H9 (cell line): ENCODE measurements at regions not wholly inside any gene's neighbourhood (a gene's known extent, or its start where the extent isn't known, plus 50 kb on each side); places are given as distances from the start of the nearest gene placed in this dataset.

Experiments
- DNase-seq: peaks from one replicate; pipeline ENCODE4 v3.0.0-alpha.2; 2017
- H2AFZ ChIP-seq: one replicate; pipeline ENCODE4 v1.6.1; 2013; ENCODE audit warnings: mild to moderate bottlenecking, low read length, control low read depth, moderate library complexity
- H2AK5ac ChIP-seq: 2 replicates; pipeline ENCODE4 v1.6.1; 2013; ENCODE audit warnings: low read length, control low read depth, mixed read lengths; ENCODE audit not compliant: insufficient read length
- H2BK120ac ChIP-seq: one replicate; pipeline ENCODE4 v1.6.1; 2013; ENCODE audit warnings: low read depth, mild to moderate bottlenecking, low read length, control low read depth, inconsistent platforms; ENCODE audit not compliant: poor library complexity, severe bottlenecking
- H2BK12ac ChIP-seq: 2 replicates; pipeline ENCODE4 v1.6.1; 2013; ENCODE audit warnings: low read length, control low read depth, mixed read lengths, low read depth; ENCODE audit not compliant: insufficient read length
- H2BK15ac ChIP-seq: 2 replicates; pipeline ENCODE4 v1.6.1; 2013; ENCODE audit warnings: low read depth, low read length, control low read depth
- H2BK20ac ChIP-seq: one replicate; pipeline ENCODE4 v1.6.1; 2013; ENCODE audit warnings: low read depth, mild to moderate bottlenecking, low read length, control low read depth, inconsistent platforms; ENCODE audit not compliant: poor library complexity, severe bottlenecking
- H2BK5ac ChIP-seq: 2 replicates; pipeline ENCODE4 v1.6.1; 2013; ENCODE audit warnings: low read length, control low read depth, mixed read lengths; ENCODE audit not compliant: insufficient read length
- H3K14ac ChIP-seq: 2 replicates; pipeline ENCODE4 v1.6.1; 2013; ENCODE audit warnings: low read length, control low read depth; ENCODE audit not compliant: insufficient read depth
- H3K18ac ChIP-seq: 2 replicates; pipeline ENCODE4 v1.6.1; 2013; ENCODE audit warnings: low read depth, mild to moderate bottlenecking, mixed read lengths, low read length, control low read depth; ENCODE audit not compliant: insufficient read length
- H3K23ac ChIP-seq: 2 replicates; pipeline ENCODE4 v1.6.1; 2013; ENCODE audit warnings: low read length, control low read depth, mixed read lengths, low read depth; ENCODE audit not compliant: insufficient read length
- H3K23me2 ChIP-seq: 2 replicates; pipeline ENCODE4 v1.6.1; 2013; ENCODE audit warnings: low read depth, mild to moderate bottlenecking, mixed read lengths, low read length, control low read depth; ENCODE audit not compliant: insufficient read length, poor library complexity, severe bottlenecking
- H3K27ac ChIP-seq: 2 replicates; pipeline ENCODE4 v1.5.1; 2013; ENCODE audit warnings: low read length, control low read depth, mixed read lengths, low read depth; ENCODE audit not compliant: insufficient read length
- H3K27me3 ChIP-seq: 2 replicates; pipeline ENCODE4 v1.6.1; 2013; ENCODE audit warnings: low read length, control low read depth, inconsistent platforms; ENCODE audit not compliant: insufficient read depth
- H3K4ac ChIP-seq: 2 replicates; pipeline ENCODE4 v1.6.1; 2013; ENCODE audit warnings: low read depth, mild to moderate bottlenecking, control low read depth, inconsistent platforms, low read length, moderate library complexity
- H3K4me1 ChIP-seq: 2 replicates; pipeline ENCODE4 v1.6.1; 2013; ENCODE audit warnings: low read length, control low read depth, inconsistent platforms; ENCODE audit not compliant: insufficient read depth
- H3K4me2 ChIP-seq: 2 replicates; pipeline ENCODE4 v1.6.1; 2013; ENCODE audit warnings: low read length, control low read depth, mixed read lengths; ENCODE audit not compliant: insufficient read length, insufficient read depth
- H3K56ac ChIP-seq: 2 replicates; pipeline ENCODE4 v1.6.1; 2013; ENCODE audit warnings: low read depth, mild to moderate bottlenecking, mixed read lengths, low read length, control low read depth; ENCODE audit not compliant: insufficient read length
- H3K79me1 ChIP-seq: 2 replicates; pipeline ENCODE4 v1.6.1; 2013; ENCODE audit warnings: low read depth, mild to moderate bottlenecking, moderate library complexity, low read length, control low read depth, inconsistent platforms; ENCODE audit not compliant: insufficient read depth, poor library complexity, severe bottlenecking
- H3K79me2 ChIP-seq: 2 replicates; pipeline ENCODE4 v1.6.1; 2013; ENCODE audit warnings: low read length, control low read depth, inconsistent platforms; ENCODE audit not compliant: insufficient read depth
- H3K9ac ChIP-seq: 2 replicates; pipeline ENCODE4 v1.6.1; 2013; ENCODE audit warnings: low read length, control low read depth, mixed read lengths; ENCODE audit not compliant: insufficient read length; ENCODE audit errors: extremely low read depth
- H3K9me3 ChIP-seq: one replicate; pipeline ENCODE4 v1.6.1; 2013; ENCODE audit warnings: low read depth, low read length, inconsistent platforms; ENCODE audit not compliant: control insufficient read depth
- H3T11ph ChIP-seq: one replicate; pipeline ENCODE4 v1.6.1; 2013; ENCODE audit warnings: mild to moderate bottlenecking, low read length, control low read depth, inconsistent platforms
- H4K20me1 ChIP-seq: one replicate; pipeline ENCODE4 v1.6.1; 2013; ENCODE audit not compliant: control insufficient read depth, insufficient read length, insufficient read depth
- H4K5ac ChIP-seq: 2 replicates; pipeline ENCODE4 v1.6.1; 2013; ENCODE audit warnings: low read depth, mild to moderate bottlenecking, mixed read lengths, low read length, control low read depth; ENCODE audit not compliant: insufficient read length
- H4K8ac ChIP-seq: replicated peaks from 2 replicates; pipeline ENCODE4 v1.6.1; 2013; ENCODE audit warnings: low read length, control low read depth, mixed read lengths, low read depth; ENCODE audit not compliant: insufficient read length
- H4K91ac ChIP-seq: 2 replicates; pipeline ENCODE4 v1.6.1; 2013; ENCODE audit warnings: low read depth, mild to moderate bottlenecking, moderate library complexity, mixed read lengths, low read length, control low read depth; ENCODE audit not compliant: insufficient read length
- H3K27ac Mint-ChIP-seq, 3 experiments: 2 replicates in 2 of 3; 3 replicates in 1 of 3; pipeline ENCODE4 v1.8.0; 2020 to 2021; ENCODE audit warnings: mixed read lengths in 3 of 3, mild to moderate bottlenecking in 1 of 3, moderate library complexity in 1 of 3
- H3K27me3 Mint-ChIP-seq: 2 replicates; pipeline ENCODE4 v1.8.0; 2021; ENCODE audit warnings: low read depth, mild to moderate bottlenecking, moderate library complexity, mixed read lengths
- H3K36me3 Mint-ChIP-seq, 3 experiments: 2 replicates in 2 of 3; 3 replicates in 1 of 3; pipeline ENCODE4 v1.8.0; 2020 to 2021; ENCODE audit warnings: low read depth in 3 of 3, mixed read lengths in 3 of 3; ENCODE audit not compliant: insufficient read depth in 1 of 3
- H3K4me1 Mint-ChIP-seq, 2 experiments: 2 replicates each; pipeline ENCODE4 v1.8.0; 2020; ENCODE audit warnings: mixed read lengths in 2 of 2
- H3K4me3 Mint-ChIP-seq, 2 experiments: 2 replicates in 1 of 2; 3 replicates in 1 of 2; pipeline ENCODE4 v1.8.0; 2020 to 2021; ENCODE audit warnings: mild to moderate bottlenecking in 2 of 2, mixed read lengths in 2 of 2, moderate library complexity in 1 of 2
- H3K9me3 Mint-ChIP-seq, 2 experiments: 2 replicates in 1 of 2; 3 replicates in 1 of 2; pipeline ENCODE4 v1.8.0; 2020; ENCODE audit warnings: mild to moderate bottlenecking in 2 of 2, mixed read lengths in 2 of 2, moderate library complexity in 1 of 2
- CTCF ChIP-seq: fragments of 200-600 bp; sonication (generic); conservative IDR thresholded peaks from 3 replicates; pipeline ENCODE4 v1.8.0; 2021; ENCODE audit warnings: antibody characterized with exemption, mild to moderate bottlenecking
- WGBS: extraction: QIAGEN DNeasy Blood & Tissue Kit; methylation state at CpG from one replicate; pipeline ENCODE4 v1.1.7; 2013; ENCODE audit warnings: missing lambda C conversion rate, low lambda C conversion rate, mixed read lengths; ENCODE audit not compliant: insufficient read length; ENCODE audit errors: extremely low coverage; 5-methylcytosine and 5-hydroxymethylcytosine counted together

- no peak for TF ChIP-seq CTCF
- no peak overlapping the region for H2BK120ac ChIP-seq
- H3K27me3 ChIP-seq, result no peaks in the 10 kb centered on the region
- H3K4me3 Mint-ChIP-seq, result no peak overlapping the region
- H2BK20ac ChIP-seq, result no peak overlapping the region
- no peaks in the 10 kb centered on the region for H3K4me1 ChIP-seq
- no peak overlapping the region for H3K56ac ChIP-seq
- H3K27ac ChIP-seq, result no peak overlapping the region
- no peak overlapping the region for H3K4ac ChIP-seq
- H3K79me1 ChIP-seq, result no peaks in the 10 kb centered on the region
- no peaks in the 10 kb centered on the region for H3K9me3 Mint-ChIP-seq
- H3K23me2 ChIP-seq, result no peaks in the 10 kb centered on the region
- H3K27ac Mint-ChIP-seq, result no peak overlapping the region; a peak in 1 of 7 replicates
- H3K23ac ChIP-seq, result no peak overlapping the region
- no peaks in the 10 kb centered on the region for H3K36me3 Mint-ChIP-seq
- H2AFZ ChIP-seq, result no peak overlapping the region
- no peak overlapping the region for H2BK15ac ChIP-seq
- no peak overlapping the region for H4K5ac ChIP-seq
- no peak for DNase-seq
- H3K27me3 Mint-ChIP-seq, result no peaks in the 10 kb centered on the region
- H3K4me2 ChIP-seq, result no peak overlapping the region
- H2BK5ac ChIP-seq, result no peak overlapping the region
- no peaks in the 10 kb centered on the region for H4K20me1 ChIP-seq
- no peak overlapping the region for H2BK12ac ChIP-seq
- H3T11ph ChIP-seq, result no peak overlapping the region
- no peaks in the 10 kb centered on the region for H3K9me3 ChIP-seq
- H2AK5ac ChIP-seq, result no peak overlapping the region
- H3K4me1 Mint-ChIP-seq, result peaks cover 0 to 4% of the 10 kb centered on the region in 2 experiments; a peak in 1 of 4 replicates
- no CpG with 5 or more reads among the region's 2 CpGs for WGBS
- no peaks in the 10 kb centered on the region for H3K79me2 ChIP-seq
- H3K18ac ChIP-seq, result no peak overlapping the region
- no peak overlapping the region for H4K91ac ChIP-seq
- H3K9ac ChIP-seq, result no peak overlapping the region
- no peak overlapping the region for H3K14ac ChIP-seq
- no peak overlapping the region for H4K8ac ChIP-seq
Observed at GRCh38 chr5:121380066-121380465, 471.6 kb upstream of the FTMT start.
